ELF-1 (cell line): ENCODE measurements at regions not wholly inside any gene's neighbourhood (a gene's known extent, or its start where the extent isn't known, plus 50 kb on each side); places are given as distances from the start of the nearest gene placed in this dataset.

Source experiments
- DNase-seq: peaks from one replicate; pipeline ENCODE4 v3.0.0-alpha.2; 2016; ENCODE audit warnings: low read depth, low spot score

- DNase-seq, result no peak
These were observed 170.1 kb upstream of the GRIP1 start for GRCh38 chr12:66848967-66849366.

DNA sequence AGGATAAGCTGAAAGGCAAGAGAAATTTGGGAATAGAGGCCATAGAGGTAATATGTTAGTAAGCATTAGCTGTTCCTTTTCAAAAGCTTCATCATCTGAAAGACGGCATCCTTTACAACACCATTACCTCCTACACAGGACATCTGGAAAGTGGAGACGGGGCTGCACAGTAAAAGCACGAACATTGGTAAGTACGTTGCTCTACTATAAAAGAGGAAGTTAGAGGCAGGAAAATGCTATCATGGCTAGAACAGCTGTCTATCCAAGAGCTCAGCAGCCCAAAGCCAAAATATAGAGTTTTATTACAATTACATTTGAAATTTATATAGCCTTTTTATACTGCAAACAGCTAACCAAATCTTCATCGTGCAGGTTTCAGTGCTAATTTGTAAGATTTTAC lies 172.3 kb upstream of the GRIP1 start:
- DNase-seq, result no peak

GRCh38 chr12:66852091-66852490 lies 173.2 kb upstream of the GRIP1 start:
- DNase-seq, result no peak

- no peak for DNase-seq
These were observed 173.9 kb upstream of the GRIP1 start for GRCh38 chr12:66852765-66853164.

DNA sequence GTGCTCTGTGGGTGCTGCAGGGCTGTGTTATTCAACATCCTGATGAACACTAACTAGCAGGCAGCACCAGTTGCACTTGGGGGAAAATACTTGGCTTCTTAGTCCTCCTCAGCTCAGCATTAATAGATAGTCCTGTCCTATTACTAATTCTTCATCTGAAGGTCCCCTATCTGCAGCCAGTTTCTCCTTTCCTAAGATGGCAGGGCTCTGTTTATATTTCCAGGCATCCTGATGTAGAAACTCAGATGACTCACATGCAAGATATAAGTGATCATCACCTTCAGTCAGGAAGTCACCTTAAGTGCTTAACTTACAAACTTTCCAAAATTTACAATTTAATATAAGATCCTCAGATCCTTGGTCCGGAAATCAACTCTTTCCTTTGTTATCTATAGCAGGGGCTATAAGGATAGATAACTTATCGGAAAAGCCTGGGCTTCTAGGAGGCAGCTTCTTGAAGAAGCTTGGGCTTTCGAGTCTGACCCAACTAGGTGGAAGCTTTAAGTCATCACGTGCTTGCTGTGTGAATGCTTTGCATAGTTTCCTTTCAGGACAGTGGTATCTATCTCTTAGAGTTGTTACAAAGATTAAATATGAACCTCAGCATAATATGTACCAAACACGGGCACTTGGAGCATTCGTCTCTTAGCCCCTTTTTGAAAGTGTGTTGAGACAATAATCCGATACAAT lies 181.0 kb upstream of the GRIP1 start:
- no peak for DNase-seq

DNA sequence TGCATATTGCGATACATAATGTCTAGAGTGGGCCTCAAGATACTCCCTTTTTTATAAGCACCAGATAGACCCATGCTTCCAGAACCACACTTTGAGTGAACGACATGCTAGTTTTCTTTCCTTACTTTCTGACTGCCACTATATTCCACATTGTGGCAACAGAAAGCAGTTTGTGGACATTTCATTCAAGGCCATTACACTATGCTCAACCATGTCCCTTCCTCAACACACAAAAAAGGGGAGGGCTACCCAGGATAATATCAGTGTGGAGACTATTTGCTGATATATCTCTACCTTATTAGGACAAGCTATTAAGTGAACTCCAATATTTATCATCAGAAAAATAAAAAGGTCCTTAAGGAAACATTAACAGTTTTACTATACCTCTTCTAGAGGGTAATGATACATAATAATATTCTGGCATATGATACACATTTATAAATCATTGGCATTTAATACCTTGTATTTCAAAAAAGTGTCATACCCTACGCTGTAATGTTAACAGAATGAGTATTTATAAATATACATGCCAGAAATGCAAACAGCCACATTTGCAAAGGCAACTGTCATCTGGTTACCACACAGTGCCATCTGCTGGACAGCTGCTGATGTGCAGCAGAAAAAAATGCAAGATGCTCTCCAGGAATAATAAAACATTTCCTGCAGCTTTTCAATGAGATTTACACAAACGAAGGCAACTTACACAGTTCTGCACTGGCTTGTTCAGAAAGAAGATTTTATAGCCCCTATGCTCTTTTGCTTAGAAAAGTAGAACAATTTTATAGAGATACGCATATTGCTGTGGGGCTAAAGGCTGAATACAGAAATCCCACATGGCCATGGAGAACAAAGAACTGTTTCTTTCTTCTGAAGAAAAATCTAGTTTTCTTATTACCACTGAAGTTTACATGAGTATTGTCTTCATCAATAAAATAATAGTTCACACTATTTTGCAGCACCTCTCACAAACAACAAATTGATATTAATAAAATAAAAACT lies 182.2 kb upstream of the GRIP1 start:
- DNase-seq, result peak; percentile 19

DNA sequence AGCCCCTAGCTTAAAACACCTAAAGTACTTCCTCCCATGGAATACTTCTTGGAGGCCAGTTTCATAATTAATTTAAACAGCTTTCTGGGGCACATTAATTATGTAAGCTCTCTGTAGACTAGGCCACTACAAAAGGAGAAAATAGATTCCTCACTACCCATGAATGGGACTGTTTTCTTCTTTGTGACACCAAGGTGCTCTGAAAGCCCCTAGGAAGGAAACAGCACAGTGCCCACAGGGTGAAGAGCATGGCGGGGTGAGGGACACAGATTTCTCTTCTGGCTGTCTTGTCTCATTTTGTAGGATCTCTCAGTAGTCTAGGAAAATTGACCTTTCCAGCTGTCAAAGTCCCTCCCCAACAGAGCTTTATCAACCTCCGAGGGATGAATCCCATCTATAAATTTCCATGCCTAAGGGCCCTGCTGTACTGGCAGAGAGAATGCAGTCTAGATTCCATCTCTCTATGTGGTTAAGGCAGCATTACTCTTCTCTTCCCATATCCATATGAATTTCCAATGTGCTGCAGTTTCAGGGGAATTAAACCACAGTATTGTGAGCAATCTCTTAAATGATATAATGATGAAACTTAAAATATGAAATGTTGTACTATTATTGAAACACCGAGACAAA lies 183.6 kb upstream of the GRIP1 start:
- no peak for DNase-seq

GRCh38 chr12:66863276-66863675 lies 184.4 kb upstream of the GRIP1 start:
- no peak for DNase-seq

GRCh38 chr12:66877925-66878324 lies 199.0 kb upstream of the GRIP1 start:
- no peak for DNase-seq

- DNase-seq, result no peak
These were observed 200.5 kb upstream of the GRIP1 start for GRCh38 chr12:66879409-66879808.

DNA sequence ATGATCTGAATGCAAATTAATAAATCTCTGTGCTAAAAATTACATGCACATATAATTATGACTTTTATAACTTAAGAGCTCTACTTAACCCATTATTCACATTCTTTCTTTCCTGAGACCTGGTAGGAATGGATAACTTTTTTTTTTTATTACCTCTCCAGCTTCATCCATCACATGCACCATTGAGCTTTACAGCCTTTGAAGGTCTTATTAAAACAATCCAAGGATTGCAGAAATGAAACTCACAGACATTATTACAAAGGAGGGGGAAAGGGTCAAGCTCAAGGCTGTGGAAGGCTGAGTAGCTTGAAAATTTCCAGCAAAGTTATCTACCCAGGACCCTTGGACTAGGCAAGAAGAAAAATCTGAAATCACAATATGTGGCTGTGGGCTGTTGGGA lies 202.5 kb upstream of the GRIP1 start:
- DNase-seq, result no peak

- DNase-seq, result no peak
These were observed 205.2 kb upstream of the GRIP1 start for GRCh38 chr12:66884091-66884490.

GRCh38 chr12:66885115-66885875 lies 206.4 kb upstream of the GRIP1 start:
- no peak for DNase-seq

DNA sequence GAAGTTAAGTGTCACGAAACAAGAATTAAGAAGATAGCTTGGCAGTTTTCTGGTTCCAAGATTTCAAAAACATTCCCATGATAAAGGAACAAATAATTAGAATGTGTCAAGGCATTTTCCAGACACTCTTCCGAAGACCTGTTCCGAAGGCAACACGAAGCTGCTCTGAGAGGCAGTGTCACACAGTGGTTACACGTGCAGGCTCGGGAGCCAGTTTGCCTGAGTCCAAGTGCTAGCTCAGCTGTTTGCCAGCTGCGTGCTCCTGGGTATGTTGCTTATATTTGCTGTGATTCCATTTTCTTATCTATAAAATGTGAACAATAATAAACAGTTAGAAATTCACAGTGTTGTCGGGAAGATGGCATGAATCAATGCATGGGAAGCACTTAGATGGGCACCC lies 217.9 kb upstream of the GRIP1 start:
- DNase-seq, result no peak

GRCh38 chr12:66898700-66899469 lies 220.0 kb upstream of the GRIP1 start:
- DNase-seq, result no peak

- DNase-seq, result no peak
These were observed 220.7 kb upstream of the GRIP1 start for GRCh38 chr12:66899588-66899987.

DNA sequence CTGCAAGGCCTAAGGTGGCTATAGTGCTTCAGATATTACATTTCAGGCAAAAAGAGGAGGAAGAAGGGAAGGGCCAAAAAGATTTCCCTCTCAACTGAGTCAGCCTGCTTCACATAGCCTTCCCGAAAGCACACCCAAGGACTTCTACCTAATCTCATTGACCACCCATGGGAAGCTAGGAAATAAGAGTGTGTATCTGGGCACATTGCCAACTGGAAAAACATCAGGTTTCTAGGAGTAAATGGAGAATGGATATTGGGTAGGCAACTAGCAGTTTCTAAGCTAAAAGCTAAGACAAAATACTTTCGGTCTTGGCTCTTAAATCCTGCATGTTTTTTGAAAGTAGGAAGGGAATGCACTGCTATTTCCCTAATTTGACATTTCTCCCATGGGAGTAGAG lies 221.7 kb upstream of the GRIP1 start:
- no peak for DNase-seq

GRCh38 chr12:66901138-66901932 lies 222.5 kb upstream of the GRIP1 start:
- no peak for DNase-seq

GRCh38 chr12:66902020-66902419 lies 223.1 kb upstream of the GRIP1 start:
- DNase-seq, result no peak

DNA sequence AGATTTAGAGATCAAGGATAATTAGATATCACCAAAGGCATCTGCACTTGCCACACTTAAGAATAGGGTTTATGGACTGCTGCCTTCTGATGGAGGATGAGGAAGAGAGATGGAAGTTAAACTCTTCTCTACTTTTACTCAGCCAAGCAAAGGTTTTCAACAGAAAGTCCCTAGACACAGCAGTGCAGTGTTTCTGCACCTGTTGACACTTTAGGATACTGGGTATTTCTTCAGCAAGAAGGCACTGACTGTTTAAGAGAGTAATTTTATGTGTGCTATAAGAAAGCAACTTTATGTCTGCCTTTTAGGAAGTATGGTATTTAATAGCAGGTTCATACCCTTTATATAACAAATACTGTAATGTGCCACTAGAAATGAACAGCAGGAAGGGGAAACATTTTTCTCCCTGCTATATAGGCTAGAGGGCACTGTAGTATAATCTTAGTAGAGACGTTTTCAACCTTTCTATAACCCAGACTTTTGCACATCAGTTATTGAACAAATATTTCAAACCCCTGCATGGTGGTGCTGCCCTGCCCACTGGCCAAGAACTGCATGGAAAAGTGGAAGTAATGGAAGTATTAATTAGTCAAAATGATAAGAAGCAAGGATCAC lies 225.0 kb upstream of the GRIP1 start:
- DNase-seq, result no peak
